ENCODE measurements at regions not wholly inside any gene's neighbourhood (a gene's known extent, or its start where the extent isn't known, plus 50 kb on each side); places are given as distances from the start of the nearest gene placed in this dataset.

DNA sequence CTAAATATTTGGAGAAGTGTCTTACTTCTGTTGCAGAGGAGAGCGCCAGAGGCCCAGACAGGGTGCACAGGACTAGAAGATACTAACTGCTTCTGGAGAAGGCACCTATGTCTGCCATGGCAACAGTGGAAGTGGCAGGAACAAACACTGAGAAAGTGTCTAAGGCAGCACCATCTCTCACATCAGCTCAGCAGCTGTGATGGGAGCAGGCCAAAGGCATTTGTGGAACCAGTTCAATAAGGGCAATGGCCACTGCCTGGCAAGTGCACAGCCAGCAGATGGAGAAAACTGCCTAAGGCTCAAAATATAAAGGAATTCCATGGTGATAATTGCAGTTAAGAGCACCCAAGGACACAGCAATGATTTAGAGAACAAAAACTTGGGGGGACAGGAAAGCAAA lies 563.0 kb upstream of the CCDC54 start:
- no peaks in the 10 kb centered on the region for H4K20me1 ChIP-seq (ENCODE audit: insufficient read depth, low read length)
- no peak for TF ChIP-seq EZH2phosphoT487 (IDR thresholded peaks at IDR 0.05; ENCODE audit: low read depth)
- TF ChIP-seq, protein P1, sequence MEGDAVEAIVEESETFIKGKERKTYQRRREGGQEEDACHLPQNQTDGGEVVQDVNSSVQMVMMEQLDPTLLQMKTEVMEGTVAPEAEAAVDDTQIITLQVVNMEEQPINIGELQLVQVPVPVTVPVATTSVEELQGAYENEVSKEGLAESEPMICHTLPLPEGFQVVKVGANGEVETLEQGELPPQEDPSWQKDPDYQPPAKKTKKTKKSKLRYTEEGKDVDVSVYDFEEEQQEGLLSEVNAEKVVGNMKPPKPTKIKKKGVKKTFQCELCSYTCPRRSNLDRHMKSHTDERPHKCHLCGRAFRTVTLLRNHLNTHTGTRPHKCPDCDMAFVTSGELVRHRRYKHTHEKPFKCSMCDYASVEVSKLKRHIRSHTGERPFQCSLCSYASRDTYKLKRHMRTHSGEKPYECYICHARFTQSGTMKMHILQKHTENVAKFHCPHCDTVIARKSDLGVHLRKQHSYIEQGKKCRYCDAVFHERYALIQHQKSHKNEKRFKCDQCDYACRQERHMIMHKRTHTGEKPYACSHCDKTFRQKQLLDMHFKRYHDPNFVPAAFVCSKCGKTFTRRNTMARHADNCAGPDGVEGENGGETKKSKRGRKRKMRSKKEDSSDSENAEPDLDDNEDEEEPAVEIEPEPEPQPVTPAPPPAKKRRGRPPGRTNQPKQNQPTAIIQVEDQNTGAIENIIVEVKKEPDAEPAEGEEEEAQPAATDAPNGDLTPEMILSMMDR (IDR thresholded peaks at IDR 0.05; ENCODE audit: low read depth, low read length) = no peak
- no peak overlapping the region for H3K4me3 ChIP-seq (ENCODE audit: low read length)
- H2AFZ ChIP-seq (ENCODE audit: low read depth, low read length) = no peak overlapping the region
- H3K4me1 ChIP-seq (ENCODE audit: low read length) = no peaks in the 10 kb centered on the region
- no peaks in the 10 kb centered on the region for H3K36me3 ChIP-seq (replicated peaks; ENCODE audit: low read depth, low read length)
- H3K27ac ChIP-seq (ENCODE audit: low read length) = no peak overlapping the region
- no peaks in the 10 kb centered on the region for H3K79me2 ChIP-seq (ENCODE audit: low read length)
- H3K4me2 ChIP-seq (ENCODE audit: low read length) = no peak overlapping the region
- H3K9ac ChIP-seq (ENCODE audit: low read length) = no peak overlapping the region
- H3K27me3 ChIP-seq (ENCODE audit: low read depth, low read length) = no peaks in the 10 kb centered on the region
- no peaks in the 10 kb centered on the region for H3K9me3 ChIP-seq (ENCODE audit: insufficient read depth, low read length)

DNA sequence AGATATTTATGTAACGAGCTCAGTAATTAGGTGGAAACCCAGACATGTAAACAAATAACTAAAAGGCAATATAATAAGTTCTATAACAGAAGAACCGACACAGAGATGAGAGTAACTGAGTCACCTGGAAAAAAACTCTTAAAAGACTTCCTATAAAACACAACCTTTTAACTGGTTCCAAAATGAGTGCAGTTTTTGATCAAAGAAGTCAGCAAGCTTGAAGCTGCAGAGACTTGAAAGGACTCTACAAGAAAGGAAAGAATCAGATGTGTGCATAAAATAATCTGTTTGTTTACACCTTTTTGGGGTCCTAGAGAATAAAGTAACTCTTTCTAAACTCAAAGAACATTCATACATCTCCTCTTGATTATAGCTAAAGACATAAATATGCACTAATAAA lies 560.4 kb upstream of the CCDC54 start:
- no peaks in the 10 kb centered on the region for H3K27me3 ChIP-seq (ENCODE audit: low read depth, low read length)
- H3K27ac ChIP-seq (ENCODE audit: low read length) = no peak overlapping the region
- TF ChIP-seq EZH2phosphoT487 (IDR thresholded peaks at IDR 0.05; ENCODE audit: low read depth) = no peak
- TF ChIP-seq, protein P1 (IDR thresholded peaks at IDR 0.05; ENCODE audit: low read depth, low read length) = no peak
- H3K36me3 ChIP-seq (replicated peaks; ENCODE audit: low read depth, low read length) = no peaks in the 10 kb centered on the region
- H2AFZ ChIP-seq (ENCODE audit: low read depth, low read length) = no peak overlapping the region
- H3K9ac ChIP-seq (ENCODE audit: low read length) = no peak overlapping the region
- H3K9me3 ChIP-seq (ENCODE audit: insufficient read depth, low read length) = no peaks in the 10 kb centered on the region
- H3K79me2 ChIP-seq (ENCODE audit: low read length) = no peaks in the 10 kb centered on the region
- no peak overlapping the region for H3K4me3 ChIP-seq (ENCODE audit: low read length)
- H3K4me2 ChIP-seq (ENCODE audit: low read length) = no peak overlapping the region
- no peaks in the 10 kb centered on the region for H3K4me1 ChIP-seq (ENCODE audit: low read length)
- no peaks in the 10 kb centered on the region for H4K20me1 ChIP-seq (ENCODE audit: insufficient read depth, low read length)

DNA sequence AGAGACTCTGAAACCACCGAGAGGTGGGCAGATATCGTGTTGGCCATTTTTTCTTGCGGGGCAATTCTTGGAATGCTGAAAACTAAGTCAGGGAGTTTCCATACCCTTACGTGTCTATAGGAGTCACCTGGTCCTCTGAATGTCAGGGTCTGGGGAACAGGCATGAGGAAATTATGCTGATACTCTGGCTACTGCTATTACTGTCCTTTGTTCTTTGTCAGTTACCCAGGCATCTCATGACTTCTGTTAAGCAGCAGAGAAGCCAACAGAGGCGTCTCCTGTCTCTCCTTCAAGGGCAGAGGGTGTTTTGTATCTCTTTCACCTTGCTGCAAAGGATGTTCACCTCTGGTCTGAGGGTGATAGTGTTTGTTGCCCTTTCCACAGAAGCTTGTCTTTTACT lies 559.5 kb upstream of the CCDC54 start:
- H3K9ac ChIP-seq (ENCODE audit: low read length) = no peak overlapping the region
- H2AFZ ChIP-seq (ENCODE audit: low read depth, low read length) = no peak overlapping the region
- no peak overlapping the region for H3K27ac ChIP-seq (ENCODE audit: low read length)

GRCh38 chr3:106819440-106819839 lies 557.8 kb upstream of the CCDC54 start:
- Histone ChIP-seq H3K79me2 (ENCODE audit: low read length) (no peaks in the 10 kb centered on the region), H4K20me1 (ENCODE audit: insufficient read depth, low read length) (no peaks in the 10 kb centered on the region)

More for the DNA sequence above, 559.5 kb upstream of the CCDC54 start:
- no peaks in the 10 kb centered on the region for H4K20me1 ChIP-seq (ENCODE audit: insufficient read depth, low read length)
- no peak for TF ChIP-seq EZH2phosphoT487 (IDR thresholded peaks at IDR 0.05; ENCODE audit: low read depth)
- TF ChIP-seq, protein P1 (IDR thresholded peaks at IDR 0.05; ENCODE audit: low read depth, low read length) = no peak
- H3K79me2 ChIP-seq (ENCODE audit: low read length) = no peaks in the 10 kb centered on the region
- H3K4me1 ChIP-seq (ENCODE audit: low read length) = no peaks in the 10 kb centered on the region
- no peaks in the 10 kb centered on the region for H3K36me3 ChIP-seq (replicated peaks; ENCODE audit: low read depth, low read length)
- no peaks in the 10 kb centered on the region for H3K27me3 ChIP-seq (ENCODE audit: low read depth, low read length)
- no peak overlapping the region for H3K4me3 ChIP-seq (ENCODE audit: low read length)
- H3K4me2 ChIP-seq (ENCODE audit: low read length) = no peak overlapping the region
- no peaks in the 10 kb centered on the region for H3K9me3 ChIP-seq (ENCODE audit: insufficient read depth, low read length)

More at GRCh38 chr3:106819440-106819839, 557.8 kb upstream of the CCDC54 start:
- no peak overlapping the region for H3K27ac ChIP-seq (ENCODE audit: low read length)
- no peak overlapping the region for H3K4me2 ChIP-seq (ENCODE audit: low read length)
- H3K27me3 ChIP-seq (ENCODE audit: low read depth, low read length) = no peaks in the 10 kb centered on the region
- TF ChIP-seq, protein P1 (IDR thresholded peaks at IDR 0.05; ENCODE audit: low read depth, low read length) = no peak
- no peak for TF ChIP-seq EZH2phosphoT487 (IDR thresholded peaks at IDR 0.05; ENCODE audit: low read depth)
- H3K9ac ChIP-seq (ENCODE audit: low read length) = no peak overlapping the region
- H3K36me3 ChIP-seq (replicated peaks; ENCODE audit: low read depth, low read length) = no peaks in the 10 kb centered on the region
- no peak overlapping the region for H2AFZ ChIP-seq (ENCODE audit: low read depth, low read length)
- no peak overlapping the region for H3K4me3 ChIP-seq (ENCODE audit: low read length)
- no peaks in the 10 kb centered on the region for H3K4me1 ChIP-seq (ENCODE audit: low read length)
- no peaks in the 10 kb centered on the region for H3K9me3 ChIP-seq (ENCODE audit: insufficient read depth, low read length)
